Activated naive CD8-positive, alpha-beta T cell treated with anti-CD3 and anti-CD28 coated beads, Interleukin-2, amount 10 ng/mL, durations not matched to agents 7 days and 5 days (primary cell): ENCODE measurements at regions not wholly inside any gene's neighbourhood (a gene's known extent, or its start where the extent isn't known, plus 50 kb on each side); places are given as distances from the start of the nearest gene placed in this dataset.

Experiments used
- ATAC-seq: fragments of 150-1000 bp; cut with Tn5 transposase; one replicate; pipeline ENCODE4 v1.10.0; 2021; ENCODE audit warnings: low read depth, moderate library complexity
- POLR2A ChIA-PET: fragments of 350-600 bp; sonication (Branson Sonifier 250); formaldehyde crosslinking; loops from one replicate; lab custom pipeline; 2021; ENCODE audit warnings: antibody characterized with exemption; lab: Charles Lee
- DNase-seq: peaks from one replicate; pipeline ENCODE4 v3.0.0; 2021
- H3K27ac Mint-ChIP-seq: one replicate; pipeline ENCODE4 v1.8.0; 2022; ENCODE audit warnings: mild to moderate bottlenecking, mixed read lengths
- H3K27me3 Mint-ChIP-seq: one replicate; pipeline ENCODE4 v1.8.0; 2022; ENCODE audit warnings: mild to moderate bottlenecking, moderate library complexity, mixed read lengths
- H3K36me3 Mint-ChIP-seq: one replicate; pipeline ENCODE4 v1.8.0; 2021; ENCODE audit warnings: mild to moderate bottlenecking, mixed read lengths
- H3K4me1 Mint-ChIP-seq: one replicate; pipeline ENCODE4 v1.8.0; 2021; ENCODE audit warnings: mixed read lengths
- H3K4me3 Mint-ChIP-seq: one replicate; pipeline ENCODE4 v1.8.0; 2022; ENCODE audit warnings: mild to moderate bottlenecking, moderate library complexity, mixed read lengths
- H3K9me3 Mint-ChIP-seq: one replicate; pipeline ENCODE4 v1.8.0; 2021; ENCODE audit warnings: mixed read lengths

DNA sequence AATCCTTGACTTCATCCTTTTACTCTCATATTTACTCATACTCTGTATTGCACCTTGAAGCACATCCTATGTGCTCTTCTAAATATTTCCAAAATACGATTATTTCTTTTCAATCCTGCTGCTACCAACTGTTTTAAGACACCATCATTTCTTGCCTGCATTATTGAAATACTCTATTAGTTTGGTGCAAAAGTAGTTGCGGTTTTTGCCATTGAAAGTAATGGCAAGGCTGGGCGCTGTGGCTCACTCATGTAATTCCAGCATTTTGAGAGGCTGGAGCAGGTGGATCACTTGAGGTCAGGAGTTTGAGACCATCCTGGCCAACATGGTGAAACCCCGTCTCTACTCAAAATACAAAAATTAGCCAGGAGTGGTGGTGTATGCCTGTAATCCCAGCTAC is 412.5 kb downstream of the KCNH5 start:
- Mint-ChIP-seq H3K36me3 (no peaks in the 10 kb centered on the region), H3K27me3 (no peaks in the 10 kb centered on the region), H3K9me3 (peaks cover 1% of the 10 kb centered on the region), H3K27ac (no peak overlapping the region), H3K4me1 (no peaks in the 10 kb centered on the region), H3K4me3 (no peak overlapping the region)
- POLR2A ChIA-PET = no interaction called here
- ATAC-seq (no peak), DNase-seq (no peak)

DNA sequence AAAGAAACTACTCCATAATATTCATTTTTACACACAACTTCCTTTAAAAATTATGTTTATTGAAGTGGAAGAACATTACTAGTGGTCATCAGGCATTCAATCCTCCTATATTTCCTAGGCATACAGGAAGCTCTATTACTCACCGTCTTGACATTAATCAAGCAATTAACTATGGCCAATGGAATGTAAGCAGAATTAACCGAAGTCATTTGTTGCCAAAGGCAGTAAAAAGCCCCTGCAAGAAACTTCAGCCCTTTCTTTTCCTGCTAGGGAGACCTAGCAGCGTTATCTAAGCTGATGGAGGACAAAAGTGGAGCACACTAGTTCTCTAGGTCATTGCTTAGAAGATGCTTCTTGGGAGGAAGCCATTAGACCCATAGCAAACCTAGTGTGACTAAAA is 399.6 kb downstream of the KCNH5 start:
- no peak for DNase-seq
- Mint-ChIP-seq H3K27ac (no peak overlapping the region), H3K36me3 (no peaks in the 10 kb centered on the region), H3K27me3 (no peaks in the 10 kb centered on the region), H3K9me3 (peaks cover 2% of the 10 kb centered on the region), H3K4me1 (no peaks in the 10 kb centered on the region), H3K4me3 (no peak overlapping the region)
- ATAC-seq = no peak
- POLR2A ChIA-PET = no interaction called here
